PC-3 (cell line): ENCODE measurements at regions not wholly inside any gene's neighbourhood (a gene's known extent, or its start where the extent isn't known, plus 50 kb on each side); places are given as distances from the start of the nearest gene placed in this dataset.

Source experiments
- ATAC-seq: fragments of 200-7000 bp; cut with Tn5 transposase; 2 replicates; pipeline ENCODE4 v1.9.1; 2020; ENCODE audit warnings: mild to moderate bottlenecking, moderate library complexity
- BruUV-seq: library from RNA; stranded (reverse); fragments of 400-500 nt; replicated peaks from 2 replicates; lab custom pipeline; 2021; lab: Mats Ljungman, UMichigan
- CTCF ChIA-PET: fragments of 300-600 bp; sonication (Branson Sonifier 250); formaldehyde crosslinking; loops from one replicate; lab custom pipeline; 2022; ENCODE audit warnings: antibody characterized with exemption; lab: Charles Lee
- POLR2A ChIA-PET: fragments of 300-600 bp; sonication (Branson Sonifier 250); formaldehyde crosslinking; loops from one replicate; lab custom pipeline; 2022; ENCODE audit warnings: antibody characterized with exemption; ENCODE audit not compliant: unreplicated experiment; lab: Charles Lee
- DNase-seq: peaks from one replicate; pipeline ENCODE4 v3.0.0-alpha.2; 2015
- H2AFZ ChIP-seq: fragments of 300-600 bp; sonication (generic); 2 replicates; pipeline ENCODE4 v1.6.0; 2016; ENCODE audit warnings: antibody characterized with exemption, low read length
- H3F3A ChIP-seq: fragments of 300-600 bp; sonication (generic); one replicate; pipeline ENCODE4 v1.6.0; 2017; ENCODE audit warnings: antibody characterized with exemption, low read length, control low read depth, mild to moderate bottlenecking; ENCODE audit not compliant: unreplicated experiment
- H3K27ac ChIP-seq: fragments of 300-600 bp; sonication (generic); 2 replicates; pipeline ENCODE4 v1.5.1; 2016; ENCODE audit warnings: mild to moderate bottlenecking, low read length
- H3K27me3 ChIP-seq: fragments of 300-600 bp; sonication (generic); 2 replicates; pipeline ENCODE4 v1.6.1; 2016; ENCODE audit warnings: low read length, mixed read lengths
- H3K36me3 ChIP-seq: fragments of 300-600 bp; sonication (generic); 2 replicates; pipeline ENCODE4 v1.6.1; 2016; ENCODE audit warnings: low read depth, mixed run types, low read length, mixed read lengths
- H3K4me1 ChIP-seq: fragments of 300-600 bp; sonication (generic); 2 replicates; pipeline ENCODE4 v1.5.1; 2016; ENCODE audit warnings: low read length; ENCODE audit not compliant: insufficient read depth
- H3K4me2 ChIP-seq: fragments of 300-600 bp; sonication (generic); 2 replicates; pipeline ENCODE4 v1.6.0; 2016; ENCODE audit warnings: low read length
- H3K4me3 ChIP-seq: fragments of 300-600 bp; sonication (generic); 2 replicates; pipeline ENCODE4 v1.5.1; 2016; ENCODE audit warnings: mild to moderate bottlenecking, low read length, mixed read lengths
- H3K79me2 ChIP-seq: fragments of 300-600 bp; sonication (generic); 2 replicates; pipeline ENCODE4 v1.6.1; 2017; ENCODE audit warnings: low read length, mixed read lengths
- H3K9ac ChIP-seq: fragments of 300-600 bp; sonication (generic); 2 replicates; pipeline ENCODE4 v1.6.0; 2016; ENCODE audit warnings: mild to moderate bottlenecking, low read length
- H3K9me2 ChIP-seq: fragments of 300-600 bp; sonication (generic); replicated peaks from 2 replicates; pipeline ENCODE4 v1.6.1; 2016; ENCODE audit warnings: mixed run types, low read length, mixed read lengths
- H3K9me3 ChIP-seq: fragments of 300-600 bp; sonication (generic); 2 replicates; pipeline ENCODE4 v1.6.1; 2016; ENCODE audit warnings: low read length, mixed read lengths
- H4K20me1 ChIP-seq: fragments of 300-600 bp; sonication (generic); 2 replicates; pipeline ENCODE4 v1.6.1; 2016; ENCODE audit warnings: low read length, mixed read lengths
- EZH2 ChIP-seq: fragments of 300-600 bp; sonication (generic); IDR thresholded peaks from one replicate; pipeline ENCODE4 v1.6.1; 2017; ENCODE audit warnings: antibody characterized with exemption, mild to moderate bottlenecking, low read length; ENCODE audit not compliant: unreplicated experiment
- EZH2phosphoT487 ChIP-seq: fragments of 300-600 bp; sonication (generic); IDR thresholded peaks from 2 replicates; pipeline ENCODE4 v1.6.1; 2018; ENCODE audit warnings: mild to moderate bottlenecking, antibody characterized with exemption, low read length, borderline replicate concordance
- intact Hi-C: fragments of 100-400 bp; cut with micrococcal nuclease; formaldehyde crosslinking; loops from 2 replicates; pipeline ENCODE4 v1.9.0; 2023
- TF ChIP-seq, protein P1 (sequence below): fragments of 300-600 bp; sonication (generic); conservative IDR thresholded peaks from 2 replicates; pipeline ENCODE4 v1.5.1; 2017; ENCODE audit warnings: antibody characterized with exemption, low read depth, mild to moderate bottlenecking, low read length

DNA sequence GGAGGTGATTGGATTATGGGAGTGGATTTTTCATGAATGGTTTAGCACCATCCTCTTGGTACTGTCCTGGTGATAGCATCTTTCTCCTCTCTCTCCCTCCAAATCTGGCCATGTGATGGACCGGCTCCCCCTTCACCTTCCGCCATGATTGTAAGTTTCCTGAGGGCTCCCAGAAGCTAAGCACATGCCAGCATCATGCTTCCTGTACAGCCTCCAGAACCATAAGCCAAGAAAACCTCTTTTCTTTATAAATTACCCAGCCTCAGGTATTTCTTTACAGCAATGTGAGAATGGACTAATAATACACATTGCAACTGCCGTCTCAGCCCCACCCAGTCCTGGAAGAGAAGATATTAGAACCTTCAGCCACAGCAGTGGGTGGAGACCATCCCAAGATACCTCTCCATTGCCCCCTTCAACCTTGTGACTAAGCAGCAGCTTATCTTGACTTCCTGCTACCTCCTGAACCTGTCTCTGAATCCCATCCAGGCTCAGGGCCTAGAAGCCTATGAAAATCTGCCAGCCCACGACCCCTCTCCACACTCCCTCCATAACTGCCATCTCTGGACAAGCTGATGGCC is 81.8 kb upstream of the AGAP1 start:
- TF ChIP-seq, protein P1, sequence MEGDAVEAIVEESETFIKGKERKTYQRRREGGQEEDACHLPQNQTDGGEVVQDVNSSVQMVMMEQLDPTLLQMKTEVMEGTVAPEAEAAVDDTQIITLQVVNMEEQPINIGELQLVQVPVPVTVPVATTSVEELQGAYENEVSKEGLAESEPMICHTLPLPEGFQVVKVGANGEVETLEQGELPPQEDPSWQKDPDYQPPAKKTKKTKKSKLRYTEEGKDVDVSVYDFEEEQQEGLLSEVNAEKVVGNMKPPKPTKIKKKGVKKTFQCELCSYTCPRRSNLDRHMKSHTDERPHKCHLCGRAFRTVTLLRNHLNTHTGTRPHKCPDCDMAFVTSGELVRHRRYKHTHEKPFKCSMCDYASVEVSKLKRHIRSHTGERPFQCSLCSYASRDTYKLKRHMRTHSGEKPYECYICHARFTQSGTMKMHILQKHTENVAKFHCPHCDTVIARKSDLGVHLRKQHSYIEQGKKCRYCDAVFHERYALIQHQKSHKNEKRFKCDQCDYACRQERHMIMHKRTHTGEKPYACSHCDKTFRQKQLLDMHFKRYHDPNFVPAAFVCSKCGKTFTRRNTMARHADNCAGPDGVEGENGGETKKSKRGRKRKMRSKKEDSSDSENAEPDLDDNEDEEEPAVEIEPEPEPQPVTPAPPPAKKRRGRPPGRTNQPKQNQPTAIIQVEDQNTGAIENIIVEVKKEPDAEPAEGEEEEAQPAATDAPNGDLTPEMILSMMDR: no peak
- TF ChIP-seq EZH2 (no peak), EZH2phosphoT487 (no peak)
- intact Hi-C loops: no loop called here
- no peak overlapping the region for H3K4me2 ChIP-seq
- no peaks in the 10 kb centered on the region for H3K36me3 ChIP-seq
- no peak overlapping the region for H3K9ac ChIP-seq
- H3K4me1 ChIP-seq: no peaks in the 10 kb centered on the region
- no peak for ATAC-seq
- CTCF ChIA-PET: no interaction called here
- H3K27me3 ChIP-seq: no peaks in the 10 kb centered on the region
- H3F3A ChIP-seq: no peaks in the 10 kb centered on the region
- no peak for DNase-seq
- H3K27ac ChIP-seq: no peak overlapping the region
- no peak overlapping the region for H3K4me3 ChIP-seq
- no peaks in the 10 kb centered on the region for H4K20me1 ChIP-seq
- no TSS peak for BruUV-seq
- no peaks in the 10 kb centered on the region for H3K79me2 ChIP-seq
- H3K9me2 ChIP-seq: no peaks in the 10 kb centered on the region
- H3K9me3 ChIP-seq: no peaks in the 10 kb centered on the region
- H2AFZ ChIP-seq: no peak overlapping the region
- POLR2A ChIA-PET: no interaction called here

DNA sequence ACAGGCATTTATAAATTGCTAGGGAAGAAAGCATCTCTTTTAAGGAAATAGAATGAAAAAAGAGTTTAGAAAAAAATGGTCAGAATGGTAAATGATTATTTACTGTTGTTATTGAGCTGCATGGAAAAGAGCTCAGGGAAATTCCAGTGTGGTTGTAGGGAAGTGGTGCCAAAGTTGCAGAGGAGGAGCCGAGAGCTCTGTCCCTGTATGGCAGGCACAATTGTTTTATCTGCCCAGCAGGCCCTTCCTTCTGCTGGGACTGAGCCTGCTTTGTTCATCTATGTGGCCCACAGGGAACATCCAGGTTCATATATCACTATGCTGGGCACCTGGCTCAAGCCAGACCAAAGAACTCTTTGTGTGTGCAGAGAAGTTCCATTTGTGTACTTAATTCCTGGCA is 80.8 kb upstream of the AGAP1 start:
- no TSS peak for BruUV-seq
- ChIA-PET CTCF (no interaction called here), POLR2A (no interaction called here)
- intact Hi-C loops: no loop called here
- H2AFZ ChIP-seq: no peak overlapping the region
- ATAC-seq: no peak
- TF ChIP-seq, protein P1: no peak
- TF ChIP-seq EZH2phosphoT487: no peak
- TF ChIP-seq EZH2: no peak
- H3K9me2 ChIP-seq: no peaks in the 10 kb centered on the region
- no peak overlapping the region for H3K27ac ChIP-seq
- no peaks in the 10 kb centered on the region for H3K79me2 ChIP-seq
- no peak overlapping the region for H3K9ac ChIP-seq
- no peaks in the 10 kb centered on the region for H3K9me3 ChIP-seq
- no peaks in the 10 kb centered on the region for H3F3A ChIP-seq
- no peaks in the 10 kb centered on the region for H3K4me1 ChIP-seq
- H3K4me2 ChIP-seq: no peak overlapping the region
- H3K4me3 ChIP-seq: no peak overlapping the region
- no peaks in the 10 kb centered on the region for H4K20me1 ChIP-seq
- DNase-seq: no peak
- no peaks in the 10 kb centered on the region for H3K27me3 ChIP-seq
- no peaks in the 10 kb centered on the region for H3K36me3 ChIP-seq

DNA sequence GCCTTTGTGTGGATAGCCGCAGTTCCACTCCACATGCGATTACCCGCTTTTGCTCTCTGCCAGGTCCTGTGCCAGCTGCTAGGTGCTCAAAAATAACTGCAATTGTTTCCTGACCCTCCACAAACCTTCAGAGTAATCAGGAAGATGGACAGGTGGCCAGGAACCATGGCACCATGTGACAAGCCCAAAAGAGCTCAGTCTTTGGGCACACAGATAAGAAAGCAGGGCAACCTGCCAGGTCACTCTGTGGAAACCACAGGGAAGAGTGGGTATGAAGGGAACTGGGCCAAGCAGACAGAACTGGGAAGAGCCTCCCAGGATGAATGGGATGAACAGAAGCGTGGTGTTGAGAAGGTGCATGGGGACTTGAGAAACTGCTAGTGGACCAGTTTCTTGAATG is 79.4 kb upstream of the AGAP1 start:
- no peaks in the 10 kb centered on the region for H3K27me3 ChIP-seq
- H3K36me3 ChIP-seq: no peaks in the 10 kb centered on the region
- POLR2A ChIA-PET: no interaction called here
- no peak overlapping the region for H3K4me2 ChIP-seq
- no peak overlapping the region for H3K27ac ChIP-seq
- H3K4me3 ChIP-seq: no peak overlapping the region
- no peak for DNase-seq
- no peaks in the 10 kb centered on the region for H3K4me1 ChIP-seq
- no peaks in the 10 kb centered on the region for H3F3A ChIP-seq
- CTCF ChIA-PET: no interaction called here
- no peaks in the 10 kb centered on the region for H3K9me3 ChIP-seq
- H3K9ac ChIP-seq: no peak overlapping the region
- no TSS peak for BruUV-seq
- H4K20me1 ChIP-seq: no peaks in the 10 kb centered on the region
- ATAC-seq: no peak
- TF ChIP-seq EZH2phosphoT487: no peak
- TF ChIP-seq EZH2: no peak
- TF ChIP-seq, protein P1: no peak
- intact Hi-C loops: no loop called here
- H3K79me2 ChIP-seq: no peaks in the 10 kb centered on the region
- H3K9me2 ChIP-seq: no peaks in the 10 kb centered on the region
- H2AFZ ChIP-seq: no peak overlapping the region
